GM06990 (cell line): ENCODE measurements at regions not wholly inside any gene's neighbourhood (a gene's known extent, or its start where the extent isn't known, plus 50 kb on each side); places are given as distances from the start of the nearest gene placed in this dataset.
A peak's percentile ranks its signal among the peaks of the same experiment; 100 is the strongest.

Source experiments
- DNase-seq: peaks from one replicate; pipeline ENCODE4 v3.0.0-alpha.2; 2011; ENCODE audit not compliant: insufficient read length; ENCODE audit errors: extremely low read depth
- H3K27me3 ChIP-seq: replicated peaks from 2 replicates; pipeline ENCODE4 v1.6.0; 2011; ENCODE audit warnings: low read length; ENCODE audit not compliant: control insufficient read depth, insufficient read depth
- H3K36me3 ChIP-seq: 2 replicates; pipeline ENCODE4 v1.5.1; 2011; ENCODE audit warnings: low read length; ENCODE audit not compliant: control insufficient read depth, insufficient read depth
- H3K4me3 ChIP-seq: replicated peaks from 2 replicates; pipeline ENCODE4 v1.5.1; 2011; ENCODE audit warnings: low read depth, mild to moderate bottlenecking, control low read depth, low read length
- CTCF ChIP-seq: IDR thresholded peaks from 2 replicates; pipeline ENCODE4 v1.5.1; 2011; ENCODE audit warnings: low read length, control low read depth, mild to moderate bottlenecking, inconsistent platforms; ENCODE audit not compliant: insufficient read depth, poor library complexity, severe bottlenecking

- no peak for DNase-seq
- Histone ChIP-seq H3K4me3 (no peak overlapping the region), H3K27me3 (no peaks in the 10 kb centered on the region), H3K36me3 (no peaks in the 10 kb centered on the region)
- no peak for TF ChIP-seq CTCF
Measured at GRCh38 chr13:70571221-70571620, 463.0 kb upstream of the KLHL1 start.

- H3K36me3 ChIP-seq = no peaks in the 10 kb centered on the region
- DNase-seq = no peak
- peak; percentile 51 for TF ChIP-seq CTCF
- no peaks in the 10 kb centered on the region for H3K27me3 ChIP-seq
- no peak overlapping the region for H3K4me3 ChIP-seq
Measured at GRCh38 chr13:70568571-70568970, 460.3 kb upstream of the KLHL1 start.

- Histone ChIP-seq H3K36me3 (no peaks in the 10 kb centered on the region), H3K4me3 (no peak overlapping the region), H3K27me3 (no peaks in the 10 kb centered on the region)
- DNase-seq = no peak
- TF ChIP-seq CTCF = no peak
Measured at GRCh38 chr13:70544706-70545105, 436.5 kb upstream of the KLHL1 start.

- Histone ChIP-seq H3K27me3 (no peaks in the 10 kb centered on the region), H3K36me3 (no peaks in the 10 kb centered on the region), H3K4me3 (no peak overlapping the region)
- no peak for TF ChIP-seq CTCF
- no peak for DNase-seq
Measured at GRCh38 chr13:70541451-70541850, 433.2 kb upstream of the KLHL1 start.

- Histone ChIP-seq H3K4me3 (no peak overlapping the region), H3K36me3 (no peaks in the 10 kb centered on the region), H3K27me3 (no peaks in the 10 kb centered on the region)
- DNase-seq = no peak
- no peak for TF ChIP-seq CTCF
Measured at GRCh38 chr13:70534466-70534865, 426.2 kb upstream of the KLHL1 start.

- Histone ChIP-seq H3K36me3 (no peaks in the 10 kb centered on the region), H3K4me3 (no peak overlapping the region), H3K27me3 (no peaks in the 10 kb centered on the region)
- no peak for TF ChIP-seq CTCF
- DNase-seq = no peak
Measured at GRCh38 chr13:70529652-70530051, 421.4 kb upstream of the KLHL1 start.
